ENCODE measurements at regions not wholly inside any gene's neighbourhood (a gene's known extent, or its start where the extent isn't known, plus 50 kb on each side); places are given as distances from the start of the nearest gene placed in this dataset.

DNA sequence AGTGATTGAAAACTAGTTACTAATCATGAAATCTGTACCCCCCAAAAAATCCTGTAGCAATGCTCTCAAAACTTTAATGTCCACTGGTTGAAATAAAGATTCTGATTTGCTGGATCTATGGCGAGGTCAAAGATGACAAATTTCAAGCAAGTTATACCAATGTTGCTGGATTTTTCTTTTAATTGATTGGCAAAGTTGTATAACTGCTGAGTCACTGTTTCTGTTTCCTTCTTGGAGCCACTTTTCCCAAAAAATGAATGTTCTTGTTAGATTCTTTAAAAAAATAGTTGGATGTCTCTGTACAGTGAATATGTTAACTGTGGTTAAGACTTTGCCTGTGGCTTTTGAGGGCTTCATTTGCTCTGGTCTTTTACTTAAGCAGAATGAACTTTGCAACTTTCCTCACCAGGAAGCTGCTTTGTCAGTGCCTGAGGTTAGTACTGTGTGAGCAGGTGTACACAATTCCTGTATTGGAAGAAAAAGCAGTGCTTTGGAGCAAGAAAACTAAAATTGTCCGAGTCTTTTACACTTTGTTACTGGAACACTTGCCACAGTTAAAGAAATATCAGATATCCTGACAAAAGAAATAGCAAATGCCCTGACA, 1211.9 kb downstream of the MRPL39 start:
- H3K9ac ChIP-seq (ENCODE audit: low read length), result no peak overlapping the region
- H3K23ac ChIP-seq (ENCODE audit: low read length), result no peak overlapping the region
- H2BK5ac ChIP-seq (ENCODE audit: low read length), result peak overlapping the region; percentile 38
- H3K79me2 ChIP-seq (ENCODE audit: control insufficient read depth, insufficient read depth, low read length), result no peaks in the 10 kb centered on the region
- H3K36me3 ChIP-seq (ENCODE audit: control insufficient read depth, insufficient read depth, low read length), result no peaks in the 10 kb centered on the region
- H3K27me3 ChIP-seq (ENCODE audit: insufficient read depth, low read length, poor library complexity), result no peaks in the 10 kb centered on the region
- H4K5ac ChIP-seq (ENCODE audit: low read length), result no peak overlapping the region
- H3K18ac ChIP-seq (ENCODE audit: low read length), result no peak overlapping the region
- no peak overlapping the region for H3K4ac ChIP-seq (ENCODE audit: low read depth, low read length)
- H3K4me2 ChIP-seq (ENCODE audit: low read length), result no peak overlapping the region
- no peak overlapping the region for H4K8ac ChIP-seq (ENCODE audit: low read depth, low read length)
- no peak overlapping the region for H2BK120ac ChIP-seq (ENCODE audit: low read depth, low read length)
- H2AK5ac ChIP-seq (ENCODE audit: low read length), result no peak overlapping the region
- H2BK15ac ChIP-seq (replicated peaks; ENCODE audit: low read depth), result no peak overlapping the region
- DNase-seq, result peak; percentile 12
- no CpG with 5 or more reads among the region's 2 CpGs for WGBS (ENCODE audit: extremely low coverage, insufficient coverage, low lambda C conversion rate)
- H3K27ac ChIP-seq (ENCODE audit: low read depth, low read length), result no peak overlapping the region
- H3K4me3 ChIP-seq (ENCODE audit: low read length), result no peak overlapping the region
- H3K4me1 ChIP-seq (ENCODE audit: control insufficient read depth, low read depth, low read length), result no peaks in the 10 kb centered on the region
- no peaks in the 10 kb centered on the region for H3K79me1 ChIP-seq (ENCODE audit: low read length)
- no peak overlapping the region for H3K56ac ChIP-seq (ENCODE audit: low read length)

DNA sequence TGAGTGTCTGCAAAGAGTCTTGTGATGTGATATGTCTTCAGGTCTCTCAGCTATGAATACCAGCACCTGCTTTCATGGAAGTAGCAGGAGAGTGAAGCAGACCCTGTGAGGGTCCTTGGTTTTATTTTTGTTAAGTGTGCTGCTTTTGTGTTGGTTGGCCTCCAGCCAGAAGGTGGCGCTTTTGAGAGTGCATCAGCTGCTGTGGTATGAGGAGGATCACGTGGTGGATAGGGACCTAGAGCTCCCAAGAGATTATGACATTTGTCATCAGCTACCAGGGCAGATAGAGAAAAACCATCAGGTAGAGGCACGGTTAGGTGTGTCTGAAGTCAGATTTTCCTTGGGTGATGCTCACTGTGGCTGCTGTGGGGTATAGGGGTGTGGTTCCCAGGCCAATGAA, 1232.1 kb downstream of the MRPL39 start:
- WGBS (ENCODE audit: extremely low coverage, insufficient coverage, low lambda C conversion rate), result no CpG with 5 or more reads among the region's 3 CpGs
- H2BK5ac ChIP-seq (ENCODE audit: low read length), result no peak overlapping the region
- DNase-seq, result peak; percentile 65

DNA sequence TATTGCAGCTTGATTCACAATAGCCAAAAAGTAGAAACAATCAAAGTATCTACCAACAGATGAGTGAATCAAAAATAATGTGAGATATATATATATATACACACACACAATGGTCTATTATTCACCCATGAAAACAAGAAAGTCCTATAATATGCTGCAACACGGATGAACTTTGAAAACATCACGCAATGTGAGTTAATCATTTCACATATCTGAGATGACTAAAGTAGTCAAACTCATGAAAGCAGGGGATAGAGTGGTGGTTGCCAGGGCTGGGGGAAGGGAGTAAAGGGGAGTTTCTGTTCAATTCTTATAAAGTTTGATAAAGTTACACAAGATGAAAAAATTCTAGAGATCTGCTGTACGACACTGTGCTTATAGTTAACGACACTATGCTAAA, 1234.8 kb downstream of the MRPL39 start:
- Histone ChIP-seq H3K27ac (ENCODE audit: low read depth, low read length) (no peak overlapping the region), H3K56ac (ENCODE audit: low read length) (no peak overlapping the region), H4K8ac (ENCODE audit: low read depth, low read length) (no peak overlapping the region), H3K79me1 (ENCODE audit: low read length) (no peaks in the 10 kb centered on the region), H2BK120ac (ENCODE audit: low read depth, low read length) (no peak overlapping the region), H2BK15ac (replicated peaks; ENCODE audit: low read depth) (no peak overlapping the region), H3K4me1 (ENCODE audit: control insufficient read depth, low read depth, low read length) (no peaks in the 10 kb centered on the region), H2BK5ac (ENCODE audit: low read length) (no peak overlapping the region), H3K27me3 (ENCODE audit: insufficient read depth, low read length, poor library complexity) (no peaks in the 10 kb centered on the region), H3K9ac (ENCODE audit: low read length) (no peak overlapping the region), H3K79me2 (ENCODE audit: control insufficient read depth, insufficient read depth, low read length) (no peaks in the 10 kb centered on the region), H3K4ac (ENCODE audit: low read depth, low read length) (no peak overlapping the region), H3K4me2 (ENCODE audit: low read length) (no peak overlapping the region), H4K5ac (ENCODE audit: low read length) (no peak overlapping the region), H3K18ac (ENCODE audit: low read length) (no peak overlapping the region), H2AK5ac (ENCODE audit: low read length) (no peak overlapping the region), H3K4me3 (ENCODE audit: low read length) (no peak overlapping the region), H3K23ac (ENCODE audit: low read length) (no peak overlapping the region), H3K36me3 (ENCODE audit: control insufficient read depth, insufficient read depth, low read length) (no peaks in the 10 kb centered on the region)
- DNase-seq, result no peak
- no CpG with 5 or more reads among the region's 4 CpGs for WGBS (ENCODE audit: extremely low coverage, insufficient coverage, low lambda C conversion rate)

More for the DNA sequence above, 1232.1 kb downstream of the MRPL39 start:
- no peaks in the 10 kb centered on the region for H3K79me1 ChIP-seq (ENCODE audit: low read length)
- H3K18ac ChIP-seq (ENCODE audit: low read length), result no peak overlapping the region
- H3K36me3 ChIP-seq (ENCODE audit: control insufficient read depth, insufficient read depth, low read length), result no peaks in the 10 kb centered on the region
- H3K4me2 ChIP-seq (ENCODE audit: low read length), result no peak overlapping the region
- H2BK15ac ChIP-seq (replicated peaks; ENCODE audit: low read depth), result no peak overlapping the region
- H3K9ac ChIP-seq (ENCODE audit: low read length), result no peak overlapping the region
- H3K79me2 ChIP-seq (ENCODE audit: control insufficient read depth, insufficient read depth, low read length), result no peaks in the 10 kb centered on the region
- no peak overlapping the region for H3K27ac ChIP-seq (ENCODE audit: low read depth, low read length)
- no peak overlapping the region for H2AK5ac ChIP-seq (ENCODE audit: low read length)
- no peak overlapping the region for H4K5ac ChIP-seq (ENCODE audit: low read length)
- no peak overlapping the region for H4K8ac ChIP-seq (ENCODE audit: low read depth, low read length)
- no peak overlapping the region for H3K4ac ChIP-seq (ENCODE audit: low read depth, low read length)
- no peak overlapping the region for H3K23ac ChIP-seq (ENCODE audit: low read length)
- no peak overlapping the region for H3K4me3 ChIP-seq (ENCODE audit: low read length)
- H3K4me1 ChIP-seq (ENCODE audit: control insufficient read depth, low read depth, low read length), result no peaks in the 10 kb centered on the region
- no peaks in the 10 kb centered on the region for H3K27me3 ChIP-seq (ENCODE audit: insufficient read depth, low read length, poor library complexity)
- no peak overlapping the region for H2BK120ac ChIP-seq (ENCODE audit: low read depth, low read length)
- H3K56ac ChIP-seq (ENCODE audit: low read length), result no peak overlapping the region

DNA sequence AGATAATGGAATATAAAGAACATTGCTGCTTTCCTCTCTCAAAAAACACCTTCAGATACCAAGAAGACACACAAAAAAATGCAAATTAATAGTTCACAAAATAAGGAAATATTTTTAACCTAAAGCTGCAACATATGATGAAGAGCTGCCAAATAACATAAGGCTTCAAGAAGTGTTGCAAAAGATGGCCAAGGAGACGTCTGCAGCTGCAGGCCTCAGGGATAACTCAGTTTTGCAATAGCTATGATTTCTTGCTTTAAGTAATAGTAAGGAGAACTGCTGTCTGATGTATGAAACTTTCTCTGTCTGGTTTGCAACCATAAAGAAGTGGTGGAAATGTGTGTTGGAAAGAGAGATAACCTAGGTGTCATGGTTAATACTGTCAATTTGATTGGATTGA, 1237.5 kb downstream of the MRPL39 start:
- Histone ChIP-seq H2BK120ac (ENCODE audit: low read depth, low read length) (no peak overlapping the region), H3K4me1 (ENCODE audit: control insufficient read depth, low read depth, low read length) (no peaks in the 10 kb centered on the region), H3K79me1 (ENCODE audit: low read length) (no peaks in the 10 kb centered on the region), H3K18ac (ENCODE audit: low read length) (no peak overlapping the region), H3K79me2 (ENCODE audit: control insufficient read depth, insufficient read depth, low read length) (no peaks in the 10 kb centered on the region), H4K5ac (ENCODE audit: low read length) (no peak overlapping the region), H2BK15ac (replicated peaks; ENCODE audit: low read depth) (no peak overlapping the region), H3K23ac (ENCODE audit: low read length) (no peak overlapping the region), H3K4ac (ENCODE audit: low read depth, low read length) (no peak overlapping the region), H3K27me3 (ENCODE audit: insufficient read depth, low read length, poor library complexity) (no peaks in the 10 kb centered on the region), H3K27ac (ENCODE audit: low read depth, low read length) (no peak overlapping the region), H3K4me3 (ENCODE audit: low read length) (no peak overlapping the region), H3K9ac (ENCODE audit: low read length) (no peak overlapping the region), H2BK5ac (ENCODE audit: low read length) (no peak overlapping the region), H4K8ac (ENCODE audit: low read depth, low read length) (no peak overlapping the region), H3K4me2 (ENCODE audit: low read length) (no peak overlapping the region), H3K56ac (ENCODE audit: low read length) (no peak overlapping the region), H3K36me3 (ENCODE audit: control insufficient read depth, insufficient read depth, low read length) (no peaks in the 10 kb centered on the region), H2AK5ac (ENCODE audit: low read length) (no peak overlapping the region)
- no CpG with 5 or more reads among the region's 1 CpG for WGBS (ENCODE audit: extremely low coverage, insufficient coverage, low lambda C conversion rate)
- no peak for DNase-seq

DNA sequence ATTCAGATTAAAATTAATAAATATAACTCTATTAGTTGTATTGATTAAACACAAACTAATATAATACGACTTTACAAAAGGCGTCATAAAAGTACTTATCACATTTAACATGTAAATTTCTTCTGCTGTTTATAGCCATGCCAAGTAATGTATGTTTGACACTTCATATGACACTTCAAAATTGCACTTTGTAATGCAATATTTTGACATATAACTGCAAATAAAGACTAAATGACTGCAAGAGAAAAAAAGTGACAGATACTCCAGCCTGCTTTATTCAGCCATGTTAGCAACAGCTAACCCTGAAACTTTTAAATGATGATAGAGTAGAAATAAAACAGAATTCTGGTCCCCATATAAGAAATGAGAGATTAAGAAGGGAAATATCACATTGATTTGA, 1238.0 kb downstream of the MRPL39 start:
- no peak overlapping the region for H4K8ac ChIP-seq (ENCODE audit: low read depth, low read length)

DNA sequence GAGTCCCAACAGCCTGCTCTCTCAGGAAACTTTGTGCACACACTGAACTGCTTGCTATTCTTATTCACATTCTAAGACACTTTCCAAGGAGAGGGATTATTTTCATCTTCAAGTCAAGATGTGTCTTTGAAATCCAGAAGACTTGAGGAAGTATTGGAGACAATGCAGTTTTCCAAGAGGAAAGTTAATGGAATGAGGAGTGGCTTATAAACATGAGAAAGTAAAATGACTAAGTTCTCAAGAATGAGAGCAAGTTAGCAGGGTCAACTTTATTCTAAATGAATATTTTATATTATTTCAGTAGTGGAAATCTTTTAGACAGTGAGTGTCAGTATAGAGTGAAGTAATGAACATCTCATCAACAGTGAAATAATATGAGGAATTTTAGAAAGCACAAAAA, 1239.3 kb downstream of the MRPL39 start:
- DNase-seq, result peak; percentile 3
- Histone ChIP-seq H3K4ac (ENCODE audit: low read depth, low read length) (no peak overlapping the region), H3K36me3 (ENCODE audit: control insufficient read depth, insufficient read depth, low read length) (no peaks in the 10 kb centered on the region), H2BK15ac (replicated peaks; ENCODE audit: low read depth) (no peak overlapping the region), H3K9ac (ENCODE audit: low read length) (no peak overlapping the region), H3K4me1 (ENCODE audit: control insufficient read depth, low read depth, low read length) (no peaks in the 10 kb centered on the region), H3K18ac (ENCODE audit: low read length) (no peak overlapping the region), H3K27me3 (ENCODE audit: insufficient read depth, low read length, poor library complexity) (no peaks in the 10 kb centered on the region), H3K79me1 (ENCODE audit: low read length) (no peaks in the 10 kb centered on the region), H3K4me2 (ENCODE audit: low read length) (no peak overlapping the region), H2BK120ac (ENCODE audit: low read depth, low read length) (no peak overlapping the region), H4K5ac (ENCODE audit: low read length) (no peak overlapping the region), H3K23ac (ENCODE audit: low read length) (no peak overlapping the region), H3K27ac (ENCODE audit: low read depth, low read length) (no peak overlapping the region), H2AK5ac (ENCODE audit: low read length) (no peak overlapping the region), H4K8ac (ENCODE audit: low read depth, low read length) (no peak overlapping the region), H3K56ac (ENCODE audit: low read length) (no peak overlapping the region), H3K79me2 (ENCODE audit: control insufficient read depth, insufficient read depth, low read length) (no peaks in the 10 kb centered on the region), H2BK5ac (ENCODE audit: low read length) (no peak overlapping the region), H3K4me3 (ENCODE audit: low read length) (no peak overlapping the region)

More for the DNA sequence above, 1238.0 kb downstream of the MRPL39 start:
- Histone ChIP-seq H2BK5ac (ENCODE audit: low read length) (no peak overlapping the region), H2BK15ac (replicated peaks; ENCODE audit: low read depth) (no peak overlapping the region), H3K79me2 (ENCODE audit: control insufficient read depth, insufficient read depth, low read length) (no peaks in the 10 kb centered on the region), H2AK5ac (ENCODE audit: low read length) (no peak overlapping the region), H3K4ac (ENCODE audit: low read depth, low read length) (no peak overlapping the region), H3K23ac (ENCODE audit: low read length) (no peak overlapping the region), H3K18ac (ENCODE audit: low read length) (no peak overlapping the region), H4K5ac (ENCODE audit: low read length) (no peak overlapping the region), H3K4me2 (ENCODE audit: low read length) (no peak overlapping the region), H3K27me3 (ENCODE audit: insufficient read depth, low read length, poor library complexity) (no peaks in the 10 kb centered on the region), H3K56ac (ENCODE audit: low read length) (no peak overlapping the region), H3K79me1 (ENCODE audit: low read length) (no peaks in the 10 kb centered on the region), H3K4me1 (ENCODE audit: control insufficient read depth, low read depth, low read length) (no peaks in the 10 kb centered on the region), H3K4me3 (ENCODE audit: low read length) (no peak overlapping the region), H3K9ac (ENCODE audit: low read length) (no peak overlapping the region), H2BK120ac (ENCODE audit: low read depth, low read length) (no peak overlapping the region), H3K36me3 (ENCODE audit: control insufficient read depth, insufficient read depth, low read length) (no peaks in the 10 kb centered on the region), H3K27ac (ENCODE audit: low read depth, low read length) (no peak overlapping the region)
- no CpG with 5 or more reads among the region's 2 CpGs for WGBS (ENCODE audit: extremely low coverage, insufficient coverage, low lambda C conversion rate)
- DNase-seq, result no peak
